Lung (tissue), 11 donors: ENCODE measurements at regions not wholly inside any gene's neighbourhood (a gene's known extent, or its start where the extent isn't known, plus 50 kb on each side); places are given as distances from the start of the nearest gene placed in this dataset.

Experiments used
- ATAC-seq: fragments of 200-7000 bp; cut with Tn5 transposase; one replicate; pipeline ENCODE4 v1.9.1; 2020; ENCODE audit warnings: moderate number of reproducible peaks; ENCODE audit not compliant: insufficient read depth, low FRiP score
- DNase-seq, 3 donors: peaks; one replicate each; pipeline ENCODE4 v3.0.0-alpha.2; 2013 to 2017
- H3K27ac ChIP-seq, 2 donors: one replicate each; pipeline ENCODE4 v1.5.1; 2013; ENCODE audit warnings: mild to moderate bottlenecking in 2 of 2, moderate library complexity in 2 of 2, control low read depth in 1 of 2, inconsistent platforms in 1 of 2, low read depth in 1 of 2, low read length in 1 of 2
- H3K27me3 ChIP-seq, 3 donors: one replicate each; pipeline ENCODE4 v1.5.1; 2013; ENCODE audit warnings: low read length in 2 of 3; ENCODE audit not compliant: control insufficient read depth in 3 of 3, insufficient read depth in 3 of 3
- H3K36me3 ChIP-seq, 4 donors: one replicate each; pipeline ENCODE4 v1.5.1; 2013; ENCODE audit warnings: low read length in 4 of 4, mild to moderate bottlenecking in 1 of 4, moderate library complexity in 1 of 4; ENCODE audit not compliant: control insufficient read depth in 4 of 4, insufficient read depth in 4 of 4
- H3K4me1 ChIP-seq, 5 donors: one replicate each; pipeline ENCODE4 v1.5.1; 2013; ENCODE audit warnings: low read length in 5 of 5, mild to moderate bottlenecking in 2 of 5, moderate library complexity in 1 of 5; ENCODE audit not compliant: control insufficient read depth in 5 of 5, insufficient read depth in 5 of 5
- H3K4me3 ChIP-seq: one replicate; pipeline ENCODE4 v1.5.1; 2013; ENCODE audit warnings: mild to moderate bottlenecking, control low read depth, moderate library complexity
- H3K9ac ChIP-seq, 2 donors: one replicate each; pipeline ENCODE4 v1.5.1; 2013; ENCODE audit warnings: low read length in 2 of 2, control low read depth in 1 of 2; ENCODE audit not compliant: insufficient read depth in 1 of 2
- H3K9me3 ChIP-seq, 4 donors: one replicate each; pipeline ENCODE4 v1.5.1; 2013; ENCODE audit warnings: low read length in 3 of 4, mild to moderate bottlenecking in 1 of 4, moderate library complexity in 1 of 4; ENCODE audit not compliant: control insufficient read depth in 4 of 4, insufficient read depth in 3 of 4
- WGBS, 2 donors: extraction: QIAGEN DNeasy Blood & Tissue Kit; methylation state at CpG; one replicate each; pipeline ENCODE4 v1.1.7; 2013; 5-methylcytosine and 5-hydroxymethylcytosine counted together
- TF ChIP-seq, protein P1 (sequence below): IDR thresholded peaks from 2 replicates; pipeline ENCODE4 v1.5.1; 2012; ENCODE audit warnings: mild to moderate bottlenecking; ENCODE audit errors: control extremely low read depth, extremely low read depth
- donor health status: control.
- donor health status: control.
- donor health status: Bipolar disorder and iron deficiency.
- donor health status: healthy.
- donor health status: DM: yes; HTN: yes; CAD: no.

GRCh38 chr12:4082809-4083403, 190.7 kb upstream of the CCND2 start:
- ATAC-seq, result no peak

GRCh38 chr12:4080213-4080612, 193.3 kb upstream of the CCND2 start:
- 86 to 89% methylated on average over 1 of the region's 1 CpG for WGBS, 2 donors
- peaks cover 0 to 24% (median 2%) of the 10 kb centered on the region in 5 donors for H3K4me1 ChIP-seq
- ATAC-seq (no peak), DNase-seq (no peak)
- no peaks in the 10 kb centered on the region for H3K27me3 ChIP-seq
- no peaks in the 10 kb centered on the region for H3K36me3 ChIP-seq
- H3K9me3 ChIP-seq, result peaks cover 0 to 1% (median 0%) of the 10 kb centered on the region in 4 donors
- no peak overlapping the region for H3K4me3 ChIP-seq
- H3K9ac ChIP-seq, result no peak overlapping the region
- TF ChIP-seq, protein P1, sequence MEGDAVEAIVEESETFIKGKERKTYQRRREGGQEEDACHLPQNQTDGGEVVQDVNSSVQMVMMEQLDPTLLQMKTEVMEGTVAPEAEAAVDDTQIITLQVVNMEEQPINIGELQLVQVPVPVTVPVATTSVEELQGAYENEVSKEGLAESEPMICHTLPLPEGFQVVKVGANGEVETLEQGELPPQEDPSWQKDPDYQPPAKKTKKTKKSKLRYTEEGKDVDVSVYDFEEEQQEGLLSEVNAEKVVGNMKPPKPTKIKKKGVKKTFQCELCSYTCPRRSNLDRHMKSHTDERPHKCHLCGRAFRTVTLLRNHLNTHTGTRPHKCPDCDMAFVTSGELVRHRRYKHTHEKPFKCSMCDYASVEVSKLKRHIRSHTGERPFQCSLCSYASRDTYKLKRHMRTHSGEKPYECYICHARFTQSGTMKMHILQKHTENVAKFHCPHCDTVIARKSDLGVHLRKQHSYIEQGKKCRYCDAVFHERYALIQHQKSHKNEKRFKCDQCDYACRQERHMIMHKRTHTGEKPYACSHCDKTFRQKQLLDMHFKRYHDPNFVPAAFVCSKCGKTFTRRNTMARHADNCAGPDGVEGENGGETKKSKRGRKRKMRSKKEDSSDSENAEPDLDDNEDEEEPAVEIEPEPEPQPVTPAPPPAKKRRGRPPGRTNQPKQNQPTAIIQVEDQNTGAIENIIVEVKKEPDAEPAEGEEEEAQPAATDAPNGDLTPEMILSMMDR, result no peak
- no peak overlapping the region for H3K27ac ChIP-seq

More at GRCh38 chr12:4082809-4083403, 190.7 kb upstream of the CCND2 start:
- Histone ChIP-seq H3K4me3 (no peak overlapping the region), H3K9me3 (peaks cover 0 to 1% (median 0%) of the 10 kb centered on the region in 4 donors), H3K27ac (no peak overlapping the region), H3K36me3 (no peaks in the 10 kb centered on the region), H3K4me1 (peaks cover 0 to 29% (median 2%) of the 10 kb centered on the region in 5 donors), H3K9ac (no peak overlapping the region), H3K27me3 (no peaks in the 10 kb centered on the region)
- DNase-seq, result peak in 2 of 3 donors; percentile 25 to 62
- WGBS, 2 donors, result 69 to 85% methylated on average over 13 of the region's 13 CpGs
- TF ChIP-seq, protein P1, result no peak

- Histone ChIP-seq H3K27me3 (no peaks in the 10 kb centered on the region), H3K4me3 (no peak overlapping the region), H3K4me1 (no peaks in the 10 kb centered on the region), H3K9ac (no peak overlapping the region), H3K36me3 (no peaks in the 10 kb centered on the region), H3K27ac (no peak overlapping the region), H3K9me3 (peaks cover 0 to 1% (median 0%) of the 10 kb centered on the region in 4 donors)
- ATAC-seq, result no peak
- 89 to 92% methylated on average over 4 of the region's 4 CpGs for WGBS, 2 donors
- TF ChIP-seq, protein P1, result no peak
- no peak for DNase-seq
Observed at GRCh38 chr12:4074129-4074528, 199.4 kb upstream of the CCND2 start.

DNA sequence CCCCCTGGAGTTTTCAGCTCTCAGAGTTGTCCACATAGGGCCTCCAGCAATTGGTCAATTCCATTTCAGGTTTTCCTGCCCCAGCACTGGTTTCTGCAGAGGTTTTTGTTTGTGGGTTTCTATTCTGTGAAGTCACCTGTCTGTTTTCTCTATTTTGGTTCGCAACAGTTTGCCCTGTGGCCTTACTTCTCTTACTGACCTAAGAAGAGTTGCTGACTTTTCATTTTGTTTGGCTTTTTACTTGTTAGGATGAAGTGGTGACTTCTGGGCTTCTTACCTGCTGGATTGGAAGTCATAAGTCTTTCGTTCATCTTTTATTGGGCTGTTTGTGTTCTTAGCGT, 196.4 kb upstream of the PARP11 start:
- no peaks in the 10 kb centered on the region for H3K36me3 ChIP-seq
- H3K9ac ChIP-seq, result no peak overlapping the region
- H3K4me1 ChIP-seq, result no peaks in the 10 kb centered on the region
- 90 to 94% methylated on average over 3 of the region's 3 CpGs for WGBS, 2 donors
- peaks cover 0 to 3% (median 0%) of the 10 kb centered on the region in 3 donors for H3K27me3 ChIP-seq
- ATAC-seq (no peak), DNase-seq (no peak)
- H3K4me3 ChIP-seq, result no peak overlapping the region
- TF ChIP-seq, protein P1, result no peak
- no peaks in the 10 kb centered on the region for H3K9me3 ChIP-seq
- H3K27ac ChIP-seq, result no peak overlapping the region
